Uterus (tissue), 2 donors: ENCODE measurements at regions not wholly inside any gene's neighbourhood (a gene's known extent, or its start where the extent isn't known, plus 50 kb on each side); places are given as distances from the start of the nearest gene placed in this dataset.

ENCODE experiments used
- CTCF ChIP-seq, 4 experiments: fragments of 200-600 bp in 2 of 4; fragments of 450-650 bp in 2 of 4; sonication (generic) in 2 of 4; IDR thresholded peaks; one replicate each; pipeline ENCODE4 v1.5.1; 2016 to 2019; ENCODE audit warnings: antibody characterized with exemption in 4 of 4, mild to moderate bottlenecking in 2 of 4, moderate library complexity in 1 of 4
- POLR2A ChIP-seq, 2 donors: fragments of 450-650 bp; IDR thresholded peaks; one replicate each; pipeline ENCODE4 v1.6.1; 2016; ENCODE audit warnings: antibody characterized with exemption in 2 of 2, mild to moderate bottlenecking in 1 of 2, moderate library complexity in 1 of 2

DNA sequence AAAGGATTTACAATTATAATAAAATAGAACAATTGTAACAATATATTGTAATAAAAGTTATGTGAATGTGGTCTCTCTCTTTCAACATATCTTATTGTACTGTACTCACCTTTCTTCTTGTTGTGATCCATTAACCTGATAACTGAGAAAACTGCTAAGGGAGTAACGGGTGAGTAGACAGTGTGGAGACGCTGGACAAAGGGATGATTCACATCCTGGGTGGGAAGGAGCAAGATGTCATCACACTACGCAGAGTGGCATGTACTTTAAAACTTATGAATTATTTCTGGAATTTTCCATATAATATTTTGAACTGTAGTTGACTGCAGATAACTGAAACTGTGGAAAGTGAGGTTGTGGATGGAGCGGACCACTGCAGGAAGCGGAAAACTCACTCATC, 91.2 kb upstream of the PLPP4 start:
- TF ChIP-seq CTCF (IDR thresholded peaks at IDR 0.05) (no peak), POLR2A (IDR thresholded peaks at IDR 0.05) (no peak)
